IMR-90 (cell line): ENCODE measurements at regions not wholly inside any gene's neighbourhood (a gene's known extent, or its start where the extent isn't known, plus 50 kb on each side); places are given as distances from the start of the nearest gene placed in this dataset.

Source experiments
- ATAC-seq: fragments of 200-7000 bp; cut with Tn5 transposase; 2 replicates; pipeline ENCODE4 v1.9.1; 2020; ENCODE audit warnings: low read depth, mild to moderate bottlenecking, moderate library complexity
- BruUV-seq: library from RNA; stranded (reverse); fragments of 400-500 nt; replicated peaks from 2 replicates; lab custom pipeline; 2021; lab: Mats Ljungman, UMichigan
- CTCF ChIA-PET: fragments of 300-600 bp; formaldehyde crosslinking; extraction: SDS; loops from one replicate; lab custom pipeline; 2021; ENCODE audit warnings: antibody characterized with exemption; lab: Yijun Ruan, JAX
- POLR2A ChIA-PET: fragments of 300-600 bp; sonication (Branson Sonifier 250); formaldehyde crosslinking; loops from one replicate; lab custom pipeline; 2022; ENCODE audit warnings: antibody characterized with exemption; ENCODE audit not compliant: unreplicated experiment; lab: Charles Lee
- DNase-seq: peaks from one replicate; pipeline ENCODE4 v3.0.0; 2013
- H2AFZ ChIP-seq: replicated peaks from 2 replicates; pipeline ENCODE3; 2013; ENCODE audit warnings: low read length, mild to moderate bottlenecking; ENCODE audit not compliant: poor library complexity
- H2AK5ac ChIP-seq: 2 replicates; pipeline ENCODE4 v1.6.1; 2013; ENCODE audit warnings: low read depth, low read length, inconsistent platforms
- H2AK9ac ChIP-seq: replicated peaks from 2 replicates; pipeline ENCODE3; 2013; ENCODE audit warnings: mild to moderate bottlenecking, low read depth, low read length, moderate library complexity; ENCODE audit not compliant: poor library complexity
- H2BK120ac ChIP-seq: 2 replicates; pipeline ENCODE4 v1.6.1; 2013; ENCODE audit warnings: low read depth, low read length, inconsistent platforms
- H2BK15ac ChIP-seq: 3 replicates; pipeline ENCODE4 v1.6.1; 2013; ENCODE audit warnings: low read depth, low read length, inconsistent platforms
- H2BK20ac ChIP-seq: 2 replicates; pipeline ENCODE4 v1.6.1; 2013; ENCODE audit warnings: low read depth, mild to moderate bottlenecking, inconsistent platforms, low read length, moderate library complexity
- H2BK5ac ChIP-seq: 2 replicates; pipeline ENCODE4 v1.6.1; 2013; ENCODE audit warnings: mild to moderate bottlenecking, low read depth, low read length, inconsistent platforms; ENCODE audit not compliant: poor library complexity, severe bottlenecking
- H3K14ac ChIP-seq: replicated peaks from 2 replicates; pipeline ENCODE4 v1.6.1; 2013; ENCODE audit warnings: low read depth, low read length, inconsistent platforms
- H3K18ac ChIP-seq: 2 replicates; pipeline ENCODE4 v1.6.1; 2013; ENCODE audit warnings: low read depth, low read length, control low read depth
- H3K23ac ChIP-seq: 2 replicates; pipeline ENCODE4 v1.6.1; 2013; ENCODE audit warnings: low read depth, low read length, inconsistent platforms
- H3K27ac ChIP-seq: 2 replicates; pipeline ENCODE4 v1.5.1; 2013; ENCODE audit warnings: mild to moderate bottlenecking, control low read depth, low read length; ENCODE audit not compliant: insufficient read depth
- H3K27me3 ChIP-seq: 2 replicates; pipeline ENCODE4 v1.6.1; 2013; ENCODE audit warnings: low read length; ENCODE audit not compliant: control insufficient read depth, insufficient read depth
- H3K36me3 ChIP-seq: 2 replicates; pipeline ENCODE4 v1.6.1; 2013; ENCODE audit warnings: low read length, mixed read lengths; ENCODE audit not compliant: control insufficient read depth, insufficient read depth
- H3K4ac ChIP-seq: 2 replicates; pipeline ENCODE4 v1.6.1; 2013; ENCODE audit warnings: low read depth, low read length, inconsistent platforms
- H3K4me1 ChIP-seq: 2 replicates; pipeline ENCODE4 v1.6.1; 2013; ENCODE audit warnings: low read length, mixed read lengths; ENCODE audit not compliant: control insufficient read depth, insufficient read depth
- H3K4me2 ChIP-seq: 2 replicates; pipeline ENCODE4 v1.6.1; 2013; ENCODE audit warnings: low read depth, mild to moderate bottlenecking, control low read depth, low read length, moderate library complexity
- H3K4me3 ChIP-seq: 2 replicates; pipeline ENCODE4 v1.5.1; 2013; ENCODE audit warnings: low read depth, mild to moderate bottlenecking, control low read depth, low read length, moderate library complexity; ENCODE audit not compliant: insufficient read depth
- H3K56ac ChIP-seq: 2 replicates; pipeline ENCODE4 v1.6.1; 2013; ENCODE audit warnings: low read length, inconsistent platforms; ENCODE audit not compliant: insufficient read depth; ENCODE audit errors: extremely low read depth
- H3K79me1 ChIP-seq, 2 experiments: 2 replicates each; pipeline ENCODE4 v1.6.1; 2013; ENCODE audit warnings: low read length in 2 of 2, inconsistent platforms in 1 of 2, low read depth in 1 of 2
- H3K9ac ChIP-seq: 2 replicates; pipeline ENCODE4 v1.6.1; 2013; ENCODE audit warnings: low read depth, low read length, control low read depth
- H3K9me1 ChIP-seq: 2 replicates; pipeline ENCODE4 v1.6.1; 2013; ENCODE audit warnings: low read length, inconsistent platforms; ENCODE audit not compliant: insufficient read depth
- H3K9me3 ChIP-seq: 2 replicates; pipeline ENCODE4 v1.6.1; 2013; ENCODE audit warnings: low read length; ENCODE audit not compliant: control insufficient read depth, insufficient read depth
- H4K20me1 ChIP-seq: 2 replicates; pipeline ENCODE4 v1.6.1; 2013; ENCODE audit warnings: low read length, inconsistent platforms; ENCODE audit not compliant: insufficient read depth
- H4K5ac ChIP-seq: 2 replicates; pipeline ENCODE4 v1.6.1; 2013; ENCODE audit warnings: mild to moderate bottlenecking, low read depth, low read length, control low read depth
- H4K8ac ChIP-seq, 2 experiments: 2 replicates each; pipeline ENCODE4 v1.6.1; 2013; ENCODE audit warnings: low read depth in 2 of 2, low read length in 2 of 2, control low read depth in 1 of 2, inconsistent platforms in 1 of 2
- H4K91ac ChIP-seq: 2 replicates; pipeline ENCODE4 v1.6.1; 2013; ENCODE audit warnings: low read depth, low read length, inconsistent platforms; ENCODE audit not compliant: insufficient read depth
- CEBPB ChIP-seq: IDR thresholded peaks from 2 replicates; pipeline ENCODE4 v1.6.1; 2012; ENCODE audit warnings: low read depth, low read length, improper control_type of control experiment
- CHD1 ChIP-seq: IDR thresholded peaks from 2 replicates; pipeline ENCODE4 v1.6.1; 2012; ENCODE audit warnings: low read depth, low read length, improper control_type of control experiment
- ELK1 ChIP-seq: fragments of 150-350 bp; IDR thresholded peaks from 2 replicates; pipeline ENCODE4 v1.6.1; 2016; ENCODE audit warnings: low read depth, mild to moderate bottlenecking, low read length, moderate library complexity, borderline replicate concordance
- MAFK ChIP-seq: IDR thresholded peaks from 2 replicates; pipeline ENCODE4 v1.6.1; 2012; ENCODE audit warnings: low read depth, low read length, improper control_type of control experiment
- MAZ ChIP-seq: IDR thresholded peaks from 2 replicates; pipeline ENCODE4 v1.6.1; 2012; ENCODE audit warnings: low read depth, mild to moderate bottlenecking, low read length, improper control_type of control experiment, moderate library complexity, borderline replicate concordance
- RFX5 ChIP-seq: IDR thresholded peaks from 2 replicates; pipeline ENCODE4 v1.8.0; 2012; ENCODE audit warnings: low read depth, mild to moderate bottlenecking, low read length, moderate library complexity
- USF2 ChIP-seq: fragments of 150-350 bp; IDR thresholded peaks from 2 replicates; pipeline ENCODE4 v1.6.1; 2017; ENCODE audit warnings: mild to moderate bottlenecking, antibody characterized with exemption, low read length, low read depth
- dilution Hi-C: fragments of 300-500 bp; cut with HindIII; formaldehyde crosslinking; loops from one replicate; pipeline ENCODE4 v1.14.3; 2018; ENCODE audit warnings: low sequenced_read_pairs; ENCODE audit not compliant: unreplicated experiment
- in situ Hi-C: fragments of 300-500 bp; cut with MboI; formaldehyde crosslinking; loops from 3 replicates; pipeline ENCODE4 v1.14.3; 2019; ENCODE audit warnings: low sequenced_read_pairs, inconsistent platforms, mixed read lengths
- intact Hi-C: fragments of 100-400 bp; cut with micrococcal nuclease; formaldehyde crosslinking; loops from 2 replicates; pipeline ENCODE4 v1.10.0; 2022

- Histone ChIP-seq H3K27ac (no peak overlapping the region), H3K56ac (no peak overlapping the region), H3K4me1 (no peaks in the 10 kb centered on the region), H3K27me3 (no peaks in the 10 kb centered on the region), H4K8ac (no peak overlapping the region), H2BK120ac (no peak overlapping the region), H3K9me3 (no peaks in the 10 kb centered on the region), H3K79me1 (no peaks in the 10 kb centered on the region), H2BK20ac (no peak overlapping the region), H2AFZ (no peak overlapping the region), H3K4ac (no peak overlapping the region), H2AK9ac (no peak overlapping the region), H3K18ac (no peak overlapping the region), H4K20me1 (no peaks in the 10 kb centered on the region), H3K14ac (no peak overlapping the region), H3K9me1 (no peaks in the 10 kb centered on the region), H3K9ac (no peak overlapping the region), H3K4me2 (no peak overlapping the region), H2BK5ac (no peak overlapping the region), H2BK15ac (no peak overlapping the region), H4K5ac (no peak overlapping the region), H4K91ac (no peak overlapping the region), H3K4me3 (no peak overlapping the region), H3K23ac (no peak overlapping the region), H2AK5ac (no peak overlapping the region), H3K36me3 (no peaks in the 10 kb centered on the region)
- intact Hi-C loops, result no loop called here
- no peak for TF ChIP-seq CEBPB
- no peak for TF ChIP-seq RFX5
- TF ChIP-seq CHD1, result no peak
- TF ChIP-seq USF2, result no peak
- TF ChIP-seq ELK1, result no peak
- no peak for TF ChIP-seq MAFK
- no peak for TF ChIP-seq MAZ
- dilution Hi-C loops, result no loop called here
- no peak for ATAC-seq
- BruUV-seq, result no TSS peak
- ChIA-PET CTCF (no interaction called here), POLR2A (no interaction called here)
- in situ Hi-C loops, result no loop called here
- DNase-seq, result no peak
Measured at GRCh38 chr1:41998250-41998649, 79.5 kb upstream of the HIVEP3 start.
